A673 (cell line): ENCODE measurements at regions not wholly inside any gene's neighbourhood (a gene's known extent, or its start where the extent isn't known, plus 50 kb on each side); places are given as distances from the start of the nearest gene placed in this dataset.

Source experiments
- BruUV-seq: library from RNA; stranded (reverse); fragments of 400-500 nt; replicated peaks from 2 replicates; lab custom pipeline; 2021; lab: Mats Ljungman, UMichigan
- CTCF ChIA-PET: fragments of 300-600 bp; sonication (Branson Sonifier 250); formaldehyde crosslinking; loops from one replicate; lab custom pipeline; 2022; ENCODE audit warnings: antibody characterized with exemption; lab: Charles Lee
- POLR2A ChIA-PET: fragments of 300-600 bp; sonication (Branson Sonifier 250); formaldehyde crosslinking; loops from one replicate; lab custom pipeline; 2022; ENCODE audit warnings: antibody characterized with exemption; ENCODE audit not compliant: low non-redundant PET; lab: Charles Lee
- DNase-seq: peaks from one replicate; pipeline ENCODE4 v3.0.0-alpha.2; 2015; ENCODE audit warnings: low spot score
- H3K27ac ChIP-seq: fragments of 200-600 bp; sonication (generic); 2 replicates; pipeline ENCODE4 v1.5.1; 2016; ENCODE audit warnings: mixed run types, low read depth, mild to moderate bottlenecking, mixed read lengths, antibody characterized with exemption, low read length; ENCODE audit not compliant: poor library complexity, severe bottlenecking
- H3K27me3 ChIP-seq: fragments of 200-600 bp; sonication (generic); replicated peaks from 2 replicates; pipeline ENCODE4 v1.6.1; 2017; ENCODE audit warnings: mixed run types, low read depth, mild to moderate bottlenecking, mixed read lengths, antibody characterized with exemption, low read length; ENCODE audit not compliant: insufficient read depth, poor library complexity
- H3K36me3 ChIP-seq: fragments of 200-600 bp; sonication (generic); 2 replicates; pipeline ENCODE4 v1.6.1; 2016; ENCODE audit warnings: mixed run types, mild to moderate bottlenecking, mixed read lengths, antibody characterized with exemption, low read length; ENCODE audit not compliant: insufficient read depth, poor library complexity, severe bottlenecking
- H3K4me1 ChIP-seq: fragments of 200-600 bp; sonication (generic); 2 replicates; pipeline ENCODE4 v1.6.1; 2017; ENCODE audit warnings: mixed run types, mild to moderate bottlenecking, mixed read lengths, antibody characterized with exemption, low read length; ENCODE audit not compliant: insufficient read depth, poor library complexity, severe bottlenecking
- H3K4me3 ChIP-seq: fragments of 200-600 bp; sonication (generic); 2 replicates; pipeline ENCODE4 v1.5.1; 2016; ENCODE audit warnings: low read depth, mixed run types, mild to moderate bottlenecking, mixed read lengths, low read length; ENCODE audit not compliant: poor library complexity, severe bottlenecking
- H3K9me3 ChIP-seq: fragments of 200-600 bp; sonication (generic); 2 replicates; pipeline ENCODE4 v1.6.1; 2016; ENCODE audit warnings: mixed run types, low read depth, mild to moderate bottlenecking, mixed read lengths, antibody characterized with exemption, low read length; ENCODE audit not compliant: poor library complexity, severe bottlenecking
- EZH2 ChIP-seq: fragments of 200-600 bp; sonication (generic); IDR thresholded peaks from 2 replicates; pipeline ENCODE4 v1.6.1; 2017; ENCODE audit warnings: borderline replicate concordance, low read depth, mild to moderate bottlenecking, mixed read lengths, antibody characterized with exemption, low read length; ENCODE audit not compliant: poor library complexity, severe bottlenecking
- intact Hi-C: fragments of 100-400 bp; cut with micrococcal nuclease; formaldehyde crosslinking; loops from one replicate; pipeline ENCODE4 v1.10.0; 2022; ENCODE audit not compliant: unreplicated experiment
- TF ChIP-seq, protein P1 (sequence below): fragments of 300-800, 200-600 bp; sonication (generic); conservative IDR thresholded peaks from 2 replicates; pipeline ENCODE4 v1.5.1; 2017; ENCODE audit warnings: low read depth, mild to moderate bottlenecking, antibody characterized with exemption, low read length, moderate library complexity, mixed read lengths

DNA sequence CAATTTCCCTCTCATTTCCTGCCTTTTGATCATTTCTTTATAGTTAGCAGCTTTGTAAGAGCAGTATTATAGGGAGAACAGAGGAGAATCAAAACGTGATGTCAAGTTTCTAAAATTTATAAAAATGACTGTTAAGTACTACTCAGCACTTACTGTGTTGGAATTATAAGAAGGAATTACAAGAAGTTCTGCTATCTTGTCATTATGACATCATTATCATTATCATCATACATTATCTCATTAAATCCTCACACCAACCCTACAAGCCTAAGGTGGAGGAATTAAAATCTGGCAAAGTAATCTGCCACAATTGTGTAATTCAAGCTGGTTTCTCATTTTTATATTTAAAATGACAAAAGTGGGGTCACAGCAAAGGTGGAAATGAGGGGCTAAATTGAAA, 316.2 kb upstream of the CD180 start:
- Histone ChIP-seq H3K27ac (no peak overlapping the region), H3K36me3 (no peaks in the 10 kb centered on the region), H3K9me3 (no peaks in the 10 kb centered on the region), H3K27me3 (no peaks in the 10 kb centered on the region), H3K4me1 (peaks cover 10% of the 10 kb centered on the region), H3K4me3 (no peak overlapping the region)
- no TSS peak for BruUV-seq
- no peak for DNase-seq
- POLR2A ChIA-PET = no interaction called here
- TF ChIP-seq, protein P1, sequence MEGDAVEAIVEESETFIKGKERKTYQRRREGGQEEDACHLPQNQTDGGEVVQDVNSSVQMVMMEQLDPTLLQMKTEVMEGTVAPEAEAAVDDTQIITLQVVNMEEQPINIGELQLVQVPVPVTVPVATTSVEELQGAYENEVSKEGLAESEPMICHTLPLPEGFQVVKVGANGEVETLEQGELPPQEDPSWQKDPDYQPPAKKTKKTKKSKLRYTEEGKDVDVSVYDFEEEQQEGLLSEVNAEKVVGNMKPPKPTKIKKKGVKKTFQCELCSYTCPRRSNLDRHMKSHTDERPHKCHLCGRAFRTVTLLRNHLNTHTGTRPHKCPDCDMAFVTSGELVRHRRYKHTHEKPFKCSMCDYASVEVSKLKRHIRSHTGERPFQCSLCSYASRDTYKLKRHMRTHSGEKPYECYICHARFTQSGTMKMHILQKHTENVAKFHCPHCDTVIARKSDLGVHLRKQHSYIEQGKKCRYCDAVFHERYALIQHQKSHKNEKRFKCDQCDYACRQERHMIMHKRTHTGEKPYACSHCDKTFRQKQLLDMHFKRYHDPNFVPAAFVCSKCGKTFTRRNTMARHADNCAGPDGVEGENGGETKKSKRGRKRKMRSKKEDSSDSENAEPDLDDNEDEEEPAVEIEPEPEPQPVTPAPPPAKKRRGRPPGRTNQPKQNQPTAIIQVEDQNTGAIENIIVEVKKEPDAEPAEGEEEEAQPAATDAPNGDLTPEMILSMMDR = no peak
- TF ChIP-seq EZH2 = no peak
- CTCF ChIA-PET = no interaction called here
- intact Hi-C loops = no loop called here

DNA sequence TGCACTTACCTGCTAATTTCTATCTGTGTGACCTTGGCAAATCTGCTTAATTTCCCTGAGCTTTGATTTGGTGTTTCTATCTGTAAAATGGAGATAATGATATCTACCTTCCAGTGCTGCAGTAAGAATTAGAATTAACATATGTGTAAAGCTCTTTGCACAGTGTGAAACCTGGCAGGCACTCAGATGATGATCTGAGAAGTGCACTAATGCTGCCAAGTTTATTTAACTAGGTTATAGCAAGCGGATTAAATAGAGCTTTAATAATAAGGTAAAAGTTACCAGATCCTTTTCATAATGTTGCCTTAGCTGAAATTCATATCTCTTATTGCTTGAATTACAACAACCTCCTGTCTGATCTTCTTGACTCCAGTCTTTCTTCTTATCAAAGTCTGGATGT, 315.3 kb upstream of the CD180 start:
- CTCF ChIA-PET = no interaction called here
- intact Hi-C loops = no loop called here
- Histone ChIP-seq H3K4me1 (peaks cover 10% of the 10 kb centered on the region), H3K27ac (no peak overlapping the region), H3K36me3 (no peaks in the 10 kb centered on the region), H3K9me3 (no peaks in the 10 kb centered on the region), H3K4me3 (no peak overlapping the region), H3K27me3 (no peaks in the 10 kb centered on the region)
- TF ChIP-seq EZH2 = no peak
- TF ChIP-seq, protein P1 = no peak
- no TSS peak for BruUV-seq
- peak; percentile 33 for DNase-seq
- POLR2A ChIA-PET = no interaction called here

DNA sequence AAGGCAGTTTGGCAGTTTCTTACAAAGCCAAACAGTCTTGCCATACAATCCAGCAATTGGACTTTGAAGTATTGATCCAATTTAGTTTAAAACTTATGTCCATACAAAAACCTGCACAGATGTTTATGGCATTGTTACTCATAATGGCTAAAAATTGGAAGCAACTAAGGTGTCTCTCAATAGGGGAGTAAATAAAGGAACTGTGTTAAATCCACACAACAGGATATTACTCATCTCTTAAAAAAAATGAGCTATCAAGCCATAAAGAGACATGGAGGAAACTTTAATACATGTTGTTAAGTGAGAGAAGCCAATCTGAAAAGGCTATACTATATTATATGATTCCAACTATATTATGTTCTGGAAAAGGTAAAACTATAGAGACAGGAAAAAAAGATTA, 313.6 kb upstream of the CD180 start:
- TF ChIP-seq, protein P1 = no peak
- TF ChIP-seq EZH2 = no peak
- ChIA-PET CTCF (no interaction called here), POLR2A (no interaction called here)
- H3K27ac ChIP-seq = no peak overlapping the region
- no peak overlapping the region for H3K4me3 ChIP-seq
- H3K36me3 ChIP-seq = no peaks in the 10 kb centered on the region
- H3K9me3 ChIP-seq = no peaks in the 10 kb centered on the region
- intact Hi-C loops = no loop called here
- BruUV-seq = no TSS peak
- peaks cover 10% of the 10 kb centered on the region for H3K4me1 ChIP-seq
- DNase-seq = no peak
- H3K27me3 ChIP-seq = no peaks in the 10 kb centered on the region
